H1 (cell line): ENCODE measurements at regions not wholly inside any gene's neighbourhood (a gene's known extent, or its start where the extent isn't known, plus 50 kb on each side); places are given as distances from the start of the nearest gene placed in this dataset.
"Not testable (repeated sequence)": the region's sequence is repeated elsewhere in the genome, so short reads cannot be mapped to it uniquely, and the experiment has no call there.

ENCODE experiments used
- CTCF ChIA-PET: fragments of 300-600 bp; sonication (Branson Sonifier 250); formaldehyde crosslinking; loops from one replicate; lab custom pipeline; 2021; ENCODE audit not compliant: partially characterized antibody; lab: Charles Lee
- POLR2A ChIA-PET: fragments of 300-600 bp; sonication (Branson Sonifier 250); formaldehyde crosslinking; loops from one replicate; lab custom pipeline; 2021; ENCODE audit warnings: inconsistent platforms; ENCODE audit not compliant: partially characterized antibody; lab: Charles Lee
- DNase-seq, 2 experiments: peaks; one replicate each; pipeline versions ENCODE4 v3.0.0 to v3.0.0-alpha.2; 2010 to 2022; ENCODE audit warnings: low spot score in 2 of 2, low read depth in 1 of 2, mixed read lengths in 1 of 2
- FAIRE-seq: peaks from 2 replicates; lab custom pipeline; 2011; peaks lifted over from hg19 to GRCh38; lab: Jason Lieb, UNC
- H2AFZ ChIP-seq: 2 replicates; pipeline ENCODE4 v1.8.1; 2012; ENCODE audit warnings: low read length, inconsistent platforms
- H2AK5ac ChIP-seq: 2 replicates; pipeline ENCODE4 v1.6.1; 2013; ENCODE audit warnings: low read depth, low read length
- H2BK120ac ChIP-seq: replicated peaks from 2 replicates; pipeline ENCODE3; 2013; ENCODE audit warnings: low read depth, low read length, inconsistent platforms
- H2BK12ac ChIP-seq: 2 replicates; pipeline ENCODE4 v1.6.1; 2013; ENCODE audit warnings: low read depth, low read length
- H2BK15ac ChIP-seq: 2 replicates; pipeline ENCODE4 v1.6.1; 2013; ENCODE audit warnings: low read length
- H2BK20ac ChIP-seq: 2 replicates; pipeline ENCODE4 v1.6.1; 2013; ENCODE audit warnings: low read length
- H2BK5ac ChIP-seq: 2 replicates; pipeline ENCODE4 v1.6.1; 2013; ENCODE audit warnings: low read depth, low read length
- H3K14ac ChIP-seq: 2 replicates; pipeline ENCODE4 v1.6.1; 2013; ENCODE audit warnings: inconsistent platforms; ENCODE audit not compliant: insufficient read length
- H3K18ac ChIP-seq: 2 replicates; pipeline ENCODE4 v1.6.1; 2013; ENCODE audit warnings: low read length; ENCODE audit errors: extremely low read depth
- H3K23ac ChIP-seq: 2 replicates; pipeline ENCODE4 v1.6.1; 2013; ENCODE audit warnings: inconsistent platforms; ENCODE audit not compliant: insufficient read length
- H3K23me2 ChIP-seq: 2 replicates; pipeline ENCODE4 v1.6.1; 2013; ENCODE audit warnings: low read depth, low read length
- H3K27ac ChIP-seq: 2 replicates; pipeline ENCODE4 v1.6.1; 2011; ENCODE audit warnings: low read depth, low read length, inconsistent platforms
- H3K27me3 ChIP-seq, 4 experiments: replicated peaks in 1 of 4; 1 replicate in 1 of 4; 2 replicates in 3 of 4; pipeline versions ENCODE4 v1.6.1 to v1.8.1; 2011 to 2013; ENCODE audit warnings: low read length in 3 of 4, mild to moderate bottlenecking in 3 of 4, inconsistent platforms in 2 of 4, mixed read lengths in 2 of 4, moderate library complexity in 1 of 4; ENCODE audit not compliant: control insufficient read depth in 3 of 4, insufficient read depth in 3 of 4; ENCODE audit errors: extremely low read depth in 1 of 4
- H3K36me3 ChIP-seq, 4 experiments: 2 replicates each; pipeline versions ENCODE4 v1.6.1 to v1.8.1; 2011 to 2013; ENCODE audit warnings: mild to moderate bottlenecking in 4 of 4, low read length in 3 of 4, moderate library complexity in 2 of 4, control low read depth in 1 of 4, inconsistent platforms in 1 of 4; ENCODE audit not compliant: insufficient read depth in 4 of 4, control insufficient read depth in 2 of 4
- H3K4ac ChIP-seq: replicated peaks from 2 replicates; pipeline ENCODE3; 2013; ENCODE audit warnings: low read length, low read depth, mixed read lengths, inconsistent platforms; ENCODE audit not compliant: insufficient read length
- H3K4me1 ChIP-seq, 4 experiments: replicated peaks in 1 of 4; 1 replicate in 1 of 4; 2 replicates in 3 of 4; pipeline versions ENCODE4 v1.6.1 to v1.8.1; 2011 to 2013; ENCODE audit warnings: low read length in 3 of 4, inconsistent platforms in 2 of 4, mixed read lengths in 1 of 4; ENCODE audit not compliant: insufficient read depth in 4 of 4, control insufficient read depth in 3 of 4
- H3K4me2 ChIP-seq, 2 experiments: 2 replicates each; pipeline versions ENCODE4 v1.6.1 to v1.8.1; 2011 to 2013; ENCODE audit warnings: low read depth in 2 of 2, low read length in 2 of 2, control low read depth in 1 of 2, inconsistent platforms in 1 of 2, mild to moderate bottlenecking in 1 of 2; ENCODE audit not compliant: insufficient read depth in 1 of 2
- H3K4me3 ChIP-seq, 4 experiments: fragments of 200-600, 300-600 bp in 1 of 4; sonication (generic), shearing (Covaris generic), sonication (Bioruptor Twin) in 1 of 4; 2 replicates each; pipeline versions ENCODE4 v1.5.1 to v1.8.1; 2011 to 2016; ENCODE audit warnings: low read length in 4 of 4, low read depth in 3 of 4, control low read depth in 2 of 4, inconsistent platforms in 2 of 4, mild to moderate bottlenecking in 2 of 4, mixed read lengths in 1 of 4, moderate library complexity in 1 of 4; ENCODE audit not compliant: insufficient read depth in 2 of 4; ENCODE audit errors: extremely low read depth in 1 of 4
- H3K56ac ChIP-seq: replicated peaks from 2 replicates; pipeline ENCODE3; 2013; ENCODE audit warnings: low read depth, mild to moderate bottlenecking, mixed read lengths, low read length, inconsistent platforms; ENCODE audit not compliant: insufficient read length
- H3K79me1 ChIP-seq: 2 replicates; pipeline ENCODE4 v1.6.1; 2013; ENCODE audit warnings: low read depth, low read length, control low read depth
- H3K79me2 ChIP-seq, 2 experiments: 2 replicates each; pipeline versions ENCODE4 v1.6.1 to v1.8.1; 2012 to 2013; ENCODE audit warnings: low read length in 2 of 2, mild to moderate bottlenecking in 2 of 2, inconsistent platforms in 1 of 2; ENCODE audit not compliant: insufficient read depth in 2 of 2, control insufficient read depth in 1 of 2
- H3K9ac ChIP-seq, 4 experiments: replicated peaks in 1 of 4; 1 replicate in 1 of 4; 2 replicates in 3 of 4; pipeline versions ENCODE4 v1.6.1 to v1.8.1; 2011 to 2013; ENCODE audit warnings: low read depth in 3 of 4, low read length in 3 of 4, control low read depth in 2 of 4, mild to moderate bottlenecking in 2 of 4, moderate library complexity in 2 of 4, inconsistent platforms in 1 of 4; ENCODE audit errors: extremely low read depth in 1 of 4
- H3K9me3 ChIP-seq, 2 experiments: 2 replicates each; pipeline versions ENCODE4 v1.6.1 to v1.8.1; 2012 to 2013; ENCODE audit warnings: mild to moderate bottlenecking in 2 of 2, moderate library complexity in 2 of 2, control low read depth in 1 of 2, inconsistent platforms in 1 of 2, low read depth in 1 of 2, low read length in 1 of 2, mixed read lengths in 1 of 2; ENCODE audit not compliant: insufficient read depth in 2 of 2
- H4K20me1 ChIP-seq, 2 experiments: replicated peaks in 1 of 2; 2 replicates each; pipeline versions ENCODE3 to v1.8.1; 2011 to 2013; ENCODE audit warnings: inconsistent platforms in 2 of 2, low read length in 2 of 2, mild to moderate bottlenecking in 1 of 2; ENCODE audit not compliant: insufficient read depth in 2 of 2, control insufficient read depth in 1 of 2
- H4K5ac ChIP-seq: 2 replicates; pipeline ENCODE4 v1.6.1; 2013; ENCODE audit warnings: low read length, low read depth, mixed read lengths, inconsistent platforms; ENCODE audit not compliant: insufficient read length
- H4K8ac ChIP-seq: 2 replicates; pipeline ENCODE4 v1.8.0; 2013; ENCODE audit warnings: mild to moderate bottlenecking, moderate library complexity, low read length, inconsistent platforms; ENCODE audit not compliant: insufficient read depth; ENCODE audit errors: extremely low read depth
- H4K91ac ChIP-seq: replicated peaks from 2 replicates; pipeline ENCODE3; 2013; ENCODE audit warnings: low read length, mixed read lengths, inconsistent platforms; ENCODE audit not compliant: insufficient read length
- WGBS, 2 experiments: shearing (Covaris generic) in 1 of 2; methylation state at CpG; one replicate each; pipeline versions ENCODE4 v1.1.6 to v1.1.7; 2013 to 2015; ENCODE audit warnings: low lambda C conversion rate in 2 of 2, mixed read lengths in 2 of 2, inconsistent platforms in 1 of 2, low coverage in 1 of 2, missing lambda C conversion rate in 1 of 2; ENCODE audit not compliant: insufficient replicate concordance in 2 of 2, insufficient coverage in 1 of 2, insufficient read length in 1 of 2; ENCODE audit errors: extremely low coverage in 1 of 2, missing lambda C conversion rate in 1 of 2; 5-methylcytosine and 5-hydroxymethylcytosine counted together

DNA sequence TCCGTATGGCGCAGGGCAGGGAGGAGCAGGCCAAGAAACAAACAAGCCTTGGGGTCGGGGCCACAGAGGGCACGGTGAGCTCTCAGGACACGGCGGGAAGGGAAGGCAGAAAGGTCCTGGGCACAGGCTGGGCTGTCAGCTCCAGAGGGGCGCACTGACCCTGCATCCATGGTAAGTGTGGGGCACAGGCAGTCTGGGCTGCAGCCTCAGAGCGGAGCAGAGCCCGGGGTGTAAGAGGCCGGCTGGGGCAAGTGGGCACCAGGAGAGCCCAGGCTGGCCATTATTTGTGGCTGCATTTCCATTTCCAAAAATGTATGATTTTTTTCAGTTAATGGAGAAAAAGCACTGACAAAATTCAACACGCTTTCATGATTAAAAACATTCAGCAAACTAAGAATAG, 188.8 kb upstream of the PRKX start:
- H2BK15ac ChIP-seq, H3K9ac ChIP-seq, H2AK5ac ChIP-seq, H2BK20ac ChIP-seq, H2AFZ ChIP-seq, H4K8ac ChIP-seq, H3K9me3 ChIP-seq, H3K14ac ChIP-seq, H3K4me2 ChIP-seq, H3K36me3 ChIP-seq, H3K79me2 ChIP-seq, H3K23me2 ChIP-seq, H3K4ac ChIP-seq, H2BK5ac ChIP-seq, H4K5ac ChIP-seq, POLR2A ChIA-PET, H3K4me3 ChIP-seq, FAIRE-seq, H3K18ac ChIP-seq, H3K56ac ChIP-seq, H3K4me1 ChIP-seq, H3K27ac ChIP-seq, H3K27me3 ChIP-seq, H2BK120ac ChIP-seq, H4K20me1 ChIP-seq, H4K91ac ChIP-seq, CTCF ChIA-PET, H3K79me1 ChIP-seq, H2BK12ac ChIP-seq, DNase-seq, H3K23ac ChIP-seq: not testable (repeated sequence)
- WGBS, 2 experiments: 98% methylated on average over 4 of the region's 11 CpGs; no CpG with 5 or more reads in 1 of the 2 experiments

DNA sequence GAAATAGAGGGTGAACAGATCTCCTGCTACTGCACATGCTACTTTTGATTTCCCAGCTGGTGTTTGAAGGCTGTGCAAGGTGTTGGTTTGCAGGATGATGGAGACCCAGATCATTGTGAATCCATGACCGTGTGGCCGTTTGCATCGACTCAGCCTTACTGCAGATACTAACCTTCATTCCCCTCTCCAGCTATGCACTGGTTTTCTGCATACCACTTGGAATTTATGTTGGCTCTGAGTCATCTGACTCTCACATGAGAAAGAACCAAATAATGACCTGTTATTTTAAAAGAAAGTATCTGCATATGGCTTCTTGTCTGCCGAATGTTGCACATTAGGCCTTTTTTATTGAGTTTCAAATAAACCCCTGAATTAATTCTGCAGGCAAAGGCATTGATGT, 183.3 kb upstream of the PRKX start:
- CTCF ChIA-PET, H2BK15ac ChIP-seq: not testable (repeated sequence)
- WGBS, 2 experiments: no CpG with 5 or more reads among the region's 4 CpGs

More for the DNA sequence above, 183.3 kb upstream of the PRKX start:
- H3K27ac ChIP-seq, H3K14ac ChIP-seq, H2BK120ac ChIP-seq, H3K23ac ChIP-seq, H3K4me3 ChIP-seq, H2AFZ ChIP-seq, H3K18ac ChIP-seq, H4K91ac ChIP-seq, H3K23me2 ChIP-seq, H4K8ac ChIP-seq, H3K36me3 ChIP-seq, H2AK5ac ChIP-seq, POLR2A ChIA-PET, H3K9me3 ChIP-seq, H3K4ac ChIP-seq, H2BK12ac ChIP-seq, H3K79me1 ChIP-seq, H2BK20ac ChIP-seq, DNase-seq, H3K27me3 ChIP-seq, H4K5ac ChIP-seq, H3K4me1 ChIP-seq, H3K56ac ChIP-seq, H3K9ac ChIP-seq, H3K79me2 ChIP-seq, FAIRE-seq, H2BK5ac ChIP-seq, H4K20me1 ChIP-seq, H3K4me2 ChIP-seq: not testable (repeated sequence)
